ELR (cell line): ENCODE measurements at regions not wholly inside any gene's neighbourhood (a gene's known extent, or its start where the extent isn't known, plus 50 kb on each side); places are given as distances from the start of the nearest gene placed in this dataset.

Experiments
- DNase-seq: peaks from one replicate; pipeline ENCODE4 v3.0.0-alpha.2; 2015; ENCODE audit warnings: low read depth

- DNase-seq: no peak
These were observed 124.5 kb upstream of the CSF3R start for GRCh38 chr1:36607263-36607651.

DNA sequence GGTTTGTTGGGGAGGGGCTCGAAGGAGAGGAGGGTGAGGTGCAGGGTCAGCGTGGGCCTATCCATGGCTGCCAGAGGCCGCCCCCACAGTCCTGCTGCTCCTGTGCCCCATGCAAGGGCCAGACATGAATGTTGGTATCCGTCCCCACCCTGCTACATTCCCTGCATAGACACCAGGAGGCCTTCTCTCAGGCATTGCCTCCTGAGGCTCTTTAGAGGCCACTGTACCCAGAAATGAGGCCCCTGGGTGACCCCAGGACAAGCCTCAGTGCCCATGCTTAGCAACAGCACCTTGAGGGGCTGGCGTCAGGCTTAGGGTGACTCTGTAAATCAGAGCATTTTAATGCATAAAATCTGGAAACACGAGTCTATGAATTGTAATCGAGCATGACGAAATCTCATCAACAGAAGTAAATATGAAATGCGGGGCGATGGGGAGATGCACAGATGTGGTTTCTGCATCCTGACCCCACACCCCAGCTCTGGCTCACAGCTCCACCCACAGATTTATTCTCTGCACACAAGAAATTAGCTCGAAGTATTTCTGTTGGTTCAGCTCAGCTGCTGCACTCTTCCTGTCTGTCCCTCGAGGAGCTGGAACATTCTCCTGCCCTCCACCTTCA, 124.0 kb upstream of the CSF3R start:
- DNase-seq: no peak

DNA sequence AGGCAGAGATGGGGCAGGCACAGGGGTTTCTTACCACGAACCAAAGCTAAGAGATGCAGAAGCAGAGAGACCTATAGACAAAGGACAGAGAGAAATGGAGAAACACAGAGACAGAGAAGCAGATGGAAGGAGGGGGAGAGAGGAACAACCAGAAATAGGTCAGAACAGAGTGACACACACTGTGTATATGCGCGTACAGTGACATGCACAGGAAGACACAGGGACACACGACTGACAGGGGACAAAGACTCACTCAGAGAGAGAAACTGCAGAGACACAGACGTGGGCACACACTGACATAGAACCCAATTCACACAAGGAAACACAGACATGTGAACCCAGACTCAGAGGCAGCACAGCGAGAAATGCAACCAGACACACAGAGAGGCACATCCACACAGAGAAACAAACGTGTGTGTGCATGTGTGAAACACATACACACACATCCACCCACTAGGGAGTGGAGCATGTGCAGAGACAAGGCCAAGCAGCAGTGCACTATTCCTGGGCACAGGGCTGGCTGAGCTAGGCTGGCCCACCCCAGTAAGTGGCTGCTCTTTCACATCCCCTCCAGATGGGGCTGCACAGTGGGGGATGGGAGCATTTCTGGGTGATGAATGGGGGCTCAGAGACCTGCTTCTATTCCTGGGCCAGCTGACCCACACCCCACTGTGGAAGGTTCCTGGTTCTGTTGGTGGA, 123.4 kb upstream of the CSF3R start:
- DNase-seq: no peak

DNA sequence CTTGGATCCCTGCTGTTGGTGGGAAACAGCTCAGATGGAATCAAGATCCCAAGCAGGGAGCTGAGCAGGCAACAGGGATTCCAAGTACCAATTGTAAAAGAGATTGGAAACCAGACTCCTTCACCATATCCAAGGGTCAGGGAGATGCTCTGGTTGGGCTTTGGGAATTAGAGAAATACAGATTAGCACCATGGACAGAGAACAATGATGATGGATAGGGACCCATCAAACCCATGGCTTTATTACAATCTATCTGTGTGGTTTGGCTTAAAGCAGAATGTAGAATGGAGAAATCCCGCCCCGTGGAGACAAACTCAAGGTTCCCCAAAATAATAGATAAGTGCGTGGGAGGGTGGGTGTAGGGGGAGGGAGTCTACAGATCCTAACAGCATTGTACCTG, 120.7 kb upstream of the CSF3R start:
- DNase-seq: no peak

GRCh38 chr1:36602184-36602583, 119.5 kb upstream of the CSF3R start:
- no peak for DNase-seq

GRCh38 chr1:36599828-36600227, 117.1 kb upstream of the CSF3R start:
- no peak for DNase-seq

DNA sequence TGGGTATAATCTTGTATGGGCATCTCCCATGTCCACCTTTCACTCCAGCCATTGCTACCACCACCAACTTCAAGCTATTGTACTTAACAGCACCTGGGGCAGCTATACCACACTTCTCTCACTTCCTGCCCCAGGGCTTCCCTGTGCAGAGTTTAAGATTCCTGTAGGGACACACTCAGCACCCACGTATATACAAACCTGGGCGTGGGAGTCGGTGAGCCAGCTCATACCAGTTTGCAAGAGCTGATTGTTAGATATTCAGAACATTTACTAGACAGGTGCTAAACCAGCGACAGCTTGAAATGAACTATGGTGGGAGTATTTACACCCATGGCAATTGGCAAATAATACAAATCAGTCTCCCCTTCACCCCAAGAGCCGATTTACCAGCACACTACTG, 114.8 kb upstream of the CSF3R start:
- no peak for DNase-seq

DNA sequence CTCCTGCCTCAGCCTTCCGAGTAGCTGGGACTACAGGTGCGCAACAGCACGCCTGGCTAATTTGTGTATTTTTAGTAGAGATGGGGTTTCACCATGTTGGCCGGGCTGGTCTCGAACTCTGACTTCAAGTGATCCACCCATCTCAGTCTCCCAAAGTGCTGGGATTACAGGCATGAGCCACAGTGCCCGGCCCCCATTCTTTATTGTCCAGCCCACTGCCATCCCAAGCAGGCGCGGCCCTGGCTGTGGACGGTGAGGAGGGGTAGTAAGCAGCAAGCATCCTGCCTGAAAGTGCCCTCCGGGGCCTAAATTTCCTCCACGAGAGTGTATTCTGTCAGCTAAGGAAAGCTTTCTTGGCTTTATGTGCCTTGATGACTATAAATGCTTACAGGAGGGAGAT, 113.2 kb upstream of the CSF3R start:
- no peak for DNase-seq

DNA sequence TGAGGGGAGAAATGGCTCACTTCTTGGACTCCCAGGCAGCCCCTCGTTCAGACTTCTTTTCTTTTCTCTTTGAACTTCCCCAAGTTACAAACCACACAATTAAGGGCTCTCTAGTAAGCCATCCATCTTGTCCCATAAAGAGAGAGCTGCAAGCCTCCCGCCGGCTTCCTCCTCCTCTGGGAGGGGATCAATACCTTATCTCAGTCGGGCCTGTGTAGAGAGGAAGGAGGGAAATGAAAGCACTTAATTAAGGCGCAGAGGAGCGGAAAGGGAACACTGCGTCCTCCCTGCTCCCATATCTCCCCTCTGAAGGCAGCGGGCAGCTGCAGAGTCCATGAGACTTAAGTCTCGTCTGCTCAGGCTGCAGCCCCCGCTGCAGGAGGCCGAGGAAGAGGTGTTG, 112.6 kb upstream of the CSF3R start:
- DNase-seq: no peak

GRCh38 chr1:36594023-36594422, 111.3 kb upstream of the CSF3R start:
- no peak for DNase-seq

- DNase-seq: no peak
These were observed 108.6 kb upstream of the CSF3R start for GRCh38 chr1:36591278-36591677.

DNA sequence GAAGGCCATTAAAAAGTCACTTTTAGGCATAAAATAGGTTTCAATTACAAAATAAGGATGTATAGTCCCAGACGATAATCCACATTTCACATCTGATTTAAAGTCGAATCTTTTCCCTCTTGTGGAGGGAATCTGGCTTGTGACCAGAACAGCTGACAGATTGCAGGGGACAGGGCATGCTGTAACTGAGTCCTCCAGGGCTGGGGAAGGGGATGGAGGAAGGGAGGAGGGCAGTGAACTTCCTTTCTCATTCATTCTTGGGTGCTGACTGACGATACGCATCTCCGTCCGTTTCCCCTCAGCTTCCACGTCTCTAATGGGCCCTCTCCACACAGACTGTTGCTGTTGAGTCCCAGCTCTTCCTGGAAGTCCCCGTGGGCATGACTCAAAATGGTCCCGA, 108.1 kb upstream of the CSF3R start:
- no peak for DNase-seq

- no peak for DNase-seq
These were observed 107.6 kb upstream of the CSF3R start for GRCh38 chr1:36590264-36590663.

GRCh38 chr1:36588972-36589371, 106.3 kb upstream of the CSF3R start:
- DNase-seq: no peak

DNA sequence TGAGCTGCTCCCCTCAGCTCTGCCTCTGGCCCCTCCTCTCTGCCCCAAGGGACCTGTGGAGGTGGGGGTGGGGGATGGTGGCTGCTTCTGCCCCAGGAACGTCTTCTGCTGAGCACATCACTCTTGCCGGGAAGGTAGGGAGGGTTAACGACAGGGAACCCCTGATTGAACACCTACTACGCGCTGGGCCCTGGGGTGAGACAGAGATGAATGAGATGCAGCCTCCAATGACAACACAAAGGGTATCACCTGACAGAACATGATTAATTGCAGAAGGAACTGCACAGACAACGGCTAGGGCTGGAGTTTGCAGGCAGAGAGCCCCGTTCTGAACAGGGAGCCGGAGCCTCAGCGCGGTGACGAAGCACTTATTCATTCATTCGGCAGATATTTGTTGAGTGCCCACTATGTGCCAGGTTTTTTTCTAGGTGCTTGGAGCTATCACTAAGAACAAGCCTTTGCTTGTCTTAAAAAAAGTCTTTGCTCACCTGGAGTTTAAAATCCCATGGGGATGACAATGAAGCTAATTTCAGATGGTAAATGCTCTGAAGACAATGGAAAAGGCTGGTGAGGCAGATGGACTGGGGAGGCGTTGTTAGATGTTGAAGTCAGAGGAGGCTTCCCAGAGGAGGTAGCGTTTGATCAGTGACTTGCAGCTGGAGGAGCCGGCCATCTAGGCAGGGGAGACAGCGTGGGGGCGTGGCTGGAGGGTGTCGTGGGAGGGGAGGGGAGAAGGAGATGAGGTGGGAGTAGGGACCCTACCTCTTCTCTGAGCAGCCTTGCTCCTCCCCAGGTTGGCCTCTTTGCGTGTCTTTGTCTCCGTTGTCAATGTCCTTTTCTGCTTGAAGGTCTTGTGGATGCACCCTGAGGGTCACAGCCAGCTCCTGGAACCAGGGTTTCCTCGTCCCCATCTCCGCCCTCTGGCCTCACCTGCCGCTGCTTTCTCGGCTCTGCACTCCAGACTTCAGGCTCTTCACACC, 103.1 kb upstream of the CSF3R start:
- DNase-seq: no peak

DNA sequence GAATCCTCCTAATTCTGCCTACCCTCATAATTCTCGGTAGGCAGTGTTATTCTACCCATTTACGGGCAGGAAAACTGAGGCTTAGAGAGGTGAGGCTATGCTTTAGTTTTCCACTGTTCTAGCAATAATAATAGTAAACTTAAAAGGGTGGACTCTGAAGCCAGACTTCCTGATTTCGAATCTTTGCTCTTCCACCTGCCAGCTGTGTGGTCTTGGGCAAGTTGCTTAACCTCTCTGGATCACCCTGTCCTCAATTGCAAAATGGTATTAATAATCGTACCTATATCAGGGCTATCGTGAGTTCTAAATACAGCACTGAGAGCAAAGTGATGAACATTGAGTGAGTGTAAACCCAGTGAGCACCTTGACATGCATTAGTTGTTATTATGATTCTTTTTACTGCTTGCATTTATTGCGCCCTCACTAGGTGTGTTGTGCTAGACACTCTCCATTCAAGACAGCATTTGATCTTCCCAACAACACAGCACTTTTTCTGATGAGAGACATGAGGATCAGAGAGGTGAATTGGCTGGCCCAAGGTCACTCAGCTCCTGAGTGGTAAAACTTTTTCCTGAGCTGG, 102.3 kb upstream of the CSF3R start:
- no peak for DNase-seq

GRCh38 chr1:36583980-36584782, 101.5 kb upstream of the CSF3R start:
- no peak for DNase-seq

DNA sequence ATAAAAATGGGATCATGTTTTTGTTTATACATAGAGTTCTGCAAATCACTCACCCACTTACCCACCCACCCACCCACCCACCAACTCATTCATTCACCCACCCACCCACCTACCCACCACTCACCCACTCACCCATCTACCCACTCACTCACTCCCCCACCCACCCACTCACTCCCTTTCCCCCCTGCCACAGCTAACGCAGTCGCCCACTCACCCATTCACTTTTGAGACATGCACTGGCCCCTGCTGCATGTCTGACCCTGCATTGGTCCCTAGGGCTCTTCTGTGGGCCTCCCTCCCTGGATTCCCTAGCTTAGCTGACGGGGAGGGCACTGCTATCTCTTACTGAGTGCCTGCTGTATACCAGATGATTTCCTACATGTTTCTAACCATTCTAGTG, 100.4 kb upstream of the CSF3R start:
- no peak for DNase-seq

DNA sequence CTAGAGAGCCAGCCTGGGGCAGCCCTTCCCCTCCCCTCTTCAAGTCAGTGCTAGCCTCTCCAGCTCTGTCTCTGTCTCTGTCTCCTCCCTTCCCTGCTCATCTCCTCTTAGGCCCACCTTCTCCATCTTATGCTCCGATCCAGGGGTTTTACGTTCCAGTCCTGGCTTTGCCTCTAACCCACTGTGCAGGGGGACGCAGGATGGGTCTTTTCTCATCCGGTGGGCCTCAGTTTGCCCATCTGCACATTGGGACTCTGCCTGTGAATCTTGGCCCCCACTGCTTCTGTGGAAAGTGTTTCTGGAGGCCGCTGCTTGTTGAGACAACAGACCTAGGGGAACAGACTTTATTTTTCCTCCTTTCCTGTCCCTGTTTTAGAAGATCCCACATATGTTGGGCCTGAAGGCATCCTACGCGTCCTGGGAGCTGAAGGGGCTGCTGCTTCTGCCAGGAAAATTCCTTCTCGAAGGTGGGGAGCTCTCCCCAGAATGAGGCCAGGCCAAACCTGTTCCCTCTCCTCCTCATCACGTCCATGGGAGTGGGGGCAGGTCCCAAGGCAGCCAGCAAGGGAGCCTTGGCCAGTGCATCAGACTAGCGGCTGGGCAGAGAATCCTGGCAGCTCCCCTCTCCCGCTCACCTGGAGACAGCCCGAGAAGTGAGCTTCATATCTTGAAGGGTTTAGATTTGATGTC, 99.5 kb upstream of the CSF3R start:
- DNase-seq: no peak

DNA sequence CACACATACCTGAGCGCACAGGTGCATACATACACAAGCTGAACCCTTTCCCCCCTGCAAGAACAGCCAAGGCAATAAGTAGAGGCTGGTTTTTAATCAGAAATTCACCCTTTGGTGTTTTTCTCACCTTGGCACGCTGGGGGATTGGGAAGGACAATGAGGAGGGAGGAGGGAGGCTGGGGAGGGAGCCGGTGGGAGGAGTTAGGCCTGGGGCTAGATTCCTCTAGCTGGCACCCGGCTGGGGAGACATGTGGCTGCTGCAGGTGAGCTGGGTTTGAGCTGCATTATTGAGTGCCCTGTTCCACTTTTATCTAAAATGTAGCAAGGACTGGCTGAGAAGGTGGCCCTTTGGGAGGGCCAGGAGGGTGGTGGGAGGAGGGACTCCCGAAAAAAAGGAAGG, 97.8 kb upstream of the CSF3R start:
- DNase-seq: no peak

DNA sequence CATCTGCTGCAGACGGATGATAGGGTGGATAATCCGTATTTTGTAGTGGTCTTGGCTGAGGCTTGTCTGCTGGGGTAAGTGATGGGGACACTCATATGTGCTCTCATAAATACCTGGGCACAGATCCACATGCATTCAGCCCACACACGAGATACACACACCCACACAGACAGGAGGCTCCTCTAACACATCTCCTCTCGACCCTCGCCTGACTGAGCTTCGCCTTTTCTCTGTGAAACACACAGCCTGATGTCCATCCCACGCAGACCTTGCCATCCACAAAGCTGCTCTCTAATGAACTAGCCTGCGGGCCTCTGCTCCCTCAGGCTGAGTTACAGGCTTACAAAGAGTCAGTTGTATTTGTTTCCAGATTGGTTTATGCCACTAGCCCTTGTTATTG, 96.3 kb upstream of the CSF3R start:
- DNase-seq: no peak
